HEK293T (cell line): ENCODE measurements at regions not wholly inside any gene's neighbourhood (a gene's known extent, or its start where the extent isn't known, plus 50 kb on each side); places are given as distances from the start of the nearest gene placed in this dataset.

ENCODE experiments used
- CTCF ChIA-PET: fragments of 350-600 bp; formaldehyde crosslinking; extraction: SDS; loops from one replicate; lab custom pipeline; 2021; ENCODE audit warnings: antibody characterized with exemption, inconsistent platforms; lab: Yijun Ruan, JAX
- POLR2A ChIA-PET: fragments of 350-600 bp; formaldehyde crosslinking; extraction: SDS; loops from one replicate; lab custom pipeline; 2020; ENCODE audit warnings: antibody characterized with exemption, inconsistent platforms; lab: Yijun Ruan, JAX
- DNase-seq: peaks from one replicate; pipeline ENCODE4 v3.0.0; 2012; ENCODE audit warnings: mixed read lengths; ENCODE audit errors: extremely low spot score
- ARNT ChIP-seq: fragments of 450-650 bp; IDR thresholded peaks from 2 replicates; pipeline ENCODE4 v1.6.1; 2017; ENCODE audit warnings: mild to moderate bottlenecking
- BHLHE40 ChIP-seq: fragments of 450-650 bp; IDR thresholded peaks from 2 replicates; pipeline ENCODE4 v1.6.1; 2016; ENCODE audit warnings: mild to moderate bottlenecking, moderate library complexity, borderline replicate concordance
- CTBP1 ChIP-seq: fragments of 450-650 bp; IDR thresholded peaks from 2 replicates; pipeline ENCODE4 v1.6.1; 2016; ENCODE audit warnings: borderline replicate concordance
- ELF4 ChIP-seq: fragments of 450-650 bp; IDR thresholded peaks from 2 replicates; pipeline ENCODE4 v1.6.1; 2017; ENCODE audit warnings: antibody characterized with exemption
- FOXA1 ChIP-seq: fragments of 450-650 bp; IDR thresholded peaks from 2 replicates; pipeline ENCODE4 v1.6.1; 2016; ENCODE audit warnings: mild to moderate bottlenecking
- FOXK2 ChIP-seq: fragments of 450-650 bp; IDR thresholded peaks from 2 replicates; pipeline ENCODE4 v1.6.1; 2016; ENCODE audit warnings: mild to moderate bottlenecking
- FOXM1 ChIP-seq: fragments of 450-650 bp; IDR thresholded peaks from 2 replicates; pipeline ENCODE4 v1.6.1; 2017; ENCODE audit warnings: mild to moderate bottlenecking, borderline replicate concordance
- HDGF ChIP-seq: fragments of 450-650 bp; IDR thresholded peaks from 2 replicates; pipeline ENCODE4 v1.6.1; 2017; ENCODE audit warnings: antibody characterized with exemption, borderline replicate concordance
- L3MBTL2 ChIP-seq: fragments of 450-650 bp; conservative IDR thresholded peaks from 2 replicates; pipeline ENCODE4 v1.6.1; 2016; ENCODE audit warnings: mild to moderate bottlenecking
- LEF1 ChIP-seq: fragments of 450-650 bp; IDR thresholded peaks from 2 replicates; pipeline ENCODE4 v1.6.1; 2017; ENCODE audit warnings: mild to moderate bottlenecking, borderline replicate concordance
- NFRKB ChIP-seq: fragments of 450-650 bp; IDR thresholded peaks from 2 replicates; pipeline ENCODE4 v1.6.1; 2016; ENCODE audit warnings: mild to moderate bottlenecking, moderate library complexity
- PKNOX1 ChIP-seq: fragments of 450-650 bp; IDR thresholded peaks from 2 replicates; pipeline ENCODE4 v1.6.1; 2016
- SP1 ChIP-seq: fragments of 450-650 bp; IDR thresholded peaks from 2 replicates; pipeline ENCODE4 v1.6.1; 2017
- SUZ12 ChIP-seq: fragments of 450-650 bp; IDR thresholded peaks from 2 replicates; pipeline ENCODE4 v1.6.1; 2016; ENCODE audit warnings: mild to moderate bottlenecking
- TARDBP ChIP-seq: fragments of 450-650 bp; IDR thresholded peaks from 2 replicates; pipeline ENCODE4 v1.6.1; 2016
- ZNF384 ChIP-seq: fragments of 450-650 bp; IDR thresholded peaks from 2 replicates; pipeline ENCODE4 v1.6.1; 2016

- POLR2A ChIA-PET: no interaction called here
- TF ChIP-seq TARDBP: no peak
- TF ChIP-seq PKNOX1: no peak
- TF ChIP-seq SUZ12: no peak
- no peak for TF ChIP-seq CTBP1
- no peak for TF ChIP-seq SP1
- no peak for TF ChIP-seq ARNT
- TF ChIP-seq FOXA1: no peak
- TF ChIP-seq FOXM1: no peak
- TF ChIP-seq LEF1: no peak
- TF ChIP-seq ELF4: no peak
- DNase-seq: no peak
- CTCF ChIA-PET: no interaction called here
Observed at GRCh38 chr15:35596285-35596684, 50.3 kb upstream of the DPH6 start.

- CTCF ChIA-PET: no interaction called here
- DNase-seq: no peak
- TF ChIP-seq BHLHE40: no peak
- TF ChIP-seq LEF1: no peak
- no peak for TF ChIP-seq SUZ12
- TF ChIP-seq NFRKB: no peak
- TF ChIP-seq TARDBP: no peak
- TF ChIP-seq FOXM1: no peak
- TF ChIP-seq FOXA1: no peak
- TF ChIP-seq CTBP1: no peak
- no peak for TF ChIP-seq FOXK2
- TF ChIP-seq ARNT: no peak
- TF ChIP-seq SP1: no peak
- no peak for TF ChIP-seq L3MBTL2
- TF ChIP-seq PKNOX1: no peak
- TF ChIP-seq HDGF: no peak
- TF ChIP-seq ELF4: no peak
- no peak for TF ChIP-seq ZNF384
- POLR2A ChIA-PET: no interaction called here
Observed at GRCh38 chr15:35602836-35603235, 56.9 kb upstream of the DPH6 start.

GRCh38 chr15:35603301-35603700 is 57.3 kb upstream of the DPH6 start:
- CTCF ChIA-PET: no interaction called here
- TF ChIP-seq BHLHE40 (no peak), FOXA1 (no peak), SP1 (no peak), ARNT (no peak), FOXK2 (no peak), ELF4 (no peak)
- DNase-seq: no peak
- POLR2A ChIA-PET: no interaction called here

- TF ChIP-seq BHLHE40: no peak
- TF ChIP-seq SUZ12: no peak
- no peak for TF ChIP-seq CTBP1
- DNase-seq: no peak
- ChIA-PET POLR2A (no interaction called here), CTCF (no interaction called here)
Observed at GRCh38 chr15:35603856-35604255, 57.9 kb upstream of the DPH6 start.

- no peak for DNase-seq
- TF ChIP-seq ZNF384 (no peak), FOXM1 (no peak), FOXK2 (no peak), BHLHE40 (no peak), PKNOX1 (no peak), HDGF (no peak), L3MBTL2 (no peak), NFRKB (no peak), SP1 (no peak)
- ChIA-PET CTCF (no interaction called here), POLR2A (no interaction called here)
Observed at GRCh38 chr15:35605764-35606449, 59.9 kb upstream of the DPH6 start.

GRCh38 chr15:35606450-35606779 is 60.5 kb upstream of the DPH6 start:
- CTCF ChIA-PET: no interaction called here
- DNase-seq: no peak
- POLR2A ChIA-PET: no interaction called here
- TF ChIP-seq L3MBTL2 (no peak), FOXK2 (no peak), ZNF384 (no peak), TARDBP (no peak)

GRCh38 chr15:35616498-35617271 is 70.7 kb upstream of the DPH6 start:
- DNase-seq: no peak
- ChIA-PET CTCF (no interaction called here), POLR2A (no interaction called here)
- TF ChIP-seq ELF4 (no peak), SUZ12 (no peak), FOXK2 (no peak), HDGF (no peak), FOXA1 (no peak), FOXM1 (no peak), CTBP1 (no peak), ARNT (no peak), PKNOX1 (no peak), TARDBP (no peak), NFRKB (no peak), ZNF384 (no peak), BHLHE40 (no peak), SP1 (no peak), LEF1 (no peak)
